ENCODE measurements at regions not wholly inside any gene's neighbourhood (a gene's known extent, or its start where the extent isn't known, plus 50 kb on each side); places are given as distances from the start of the nearest gene placed in this dataset.
"Not testable (repeated sequence)": the region's sequence is repeated elsewhere in the genome, so short reads cannot be mapped to it uniquely, and the experiment has no call there.

DNA sequence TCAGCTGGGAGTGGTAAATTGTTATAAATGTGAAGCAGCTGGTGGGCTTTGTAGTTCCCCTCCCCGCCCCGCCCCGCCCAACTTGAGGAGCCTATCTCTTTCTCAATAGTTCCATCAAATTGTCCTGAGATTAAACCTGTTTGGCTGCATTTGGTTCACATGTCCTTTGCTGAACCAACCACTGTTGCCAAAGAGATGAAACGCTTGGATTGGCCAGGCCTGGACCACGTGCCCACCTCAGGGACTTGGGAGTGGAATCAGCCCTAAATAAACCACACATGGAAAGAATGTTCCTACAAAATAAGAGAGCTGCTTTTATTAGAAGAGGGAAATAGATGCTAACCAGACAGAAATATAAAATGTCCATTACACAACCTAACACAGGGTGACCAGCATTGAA, 424.9 kb upstream of the KAZN start:
- H3K4me1 Mint-ChIP-seq (ENCODE audit: unreplicated experiment), result no peaks in the 10 kb centered on the region
- no peak overlapping the region for H3K4me3 Mint-ChIP-seq
- H3K9me3 Mint-ChIP-seq, result peaks cover 13% of the 10 kb centered on the region
- no peak overlapping the region for H3K27ac Mint-ChIP-seq
- TF ChIP-seq, protein P1, sequence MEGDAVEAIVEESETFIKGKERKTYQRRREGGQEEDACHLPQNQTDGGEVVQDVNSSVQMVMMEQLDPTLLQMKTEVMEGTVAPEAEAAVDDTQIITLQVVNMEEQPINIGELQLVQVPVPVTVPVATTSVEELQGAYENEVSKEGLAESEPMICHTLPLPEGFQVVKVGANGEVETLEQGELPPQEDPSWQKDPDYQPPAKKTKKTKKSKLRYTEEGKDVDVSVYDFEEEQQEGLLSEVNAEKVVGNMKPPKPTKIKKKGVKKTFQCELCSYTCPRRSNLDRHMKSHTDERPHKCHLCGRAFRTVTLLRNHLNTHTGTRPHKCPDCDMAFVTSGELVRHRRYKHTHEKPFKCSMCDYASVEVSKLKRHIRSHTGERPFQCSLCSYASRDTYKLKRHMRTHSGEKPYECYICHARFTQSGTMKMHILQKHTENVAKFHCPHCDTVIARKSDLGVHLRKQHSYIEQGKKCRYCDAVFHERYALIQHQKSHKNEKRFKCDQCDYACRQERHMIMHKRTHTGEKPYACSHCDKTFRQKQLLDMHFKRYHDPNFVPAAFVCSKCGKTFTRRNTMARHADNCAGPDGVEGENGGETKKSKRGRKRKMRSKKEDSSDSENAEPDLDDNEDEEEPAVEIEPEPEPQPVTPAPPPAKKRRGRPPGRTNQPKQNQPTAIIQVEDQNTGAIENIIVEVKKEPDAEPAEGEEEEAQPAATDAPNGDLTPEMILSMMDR (conservative IDR thresholded peaks at IDR 0.05), result no peak
- no peaks in the 10 kb centered on the region for H3K36me3 Mint-ChIP-seq
- peaks cover 17% of the 10 kb centered on the region for H3K27me3 Mint-ChIP-seq
- DNase-seq (ENCODE audit: extremely low spot score, unreplicated experiment), result no peak

DNA sequence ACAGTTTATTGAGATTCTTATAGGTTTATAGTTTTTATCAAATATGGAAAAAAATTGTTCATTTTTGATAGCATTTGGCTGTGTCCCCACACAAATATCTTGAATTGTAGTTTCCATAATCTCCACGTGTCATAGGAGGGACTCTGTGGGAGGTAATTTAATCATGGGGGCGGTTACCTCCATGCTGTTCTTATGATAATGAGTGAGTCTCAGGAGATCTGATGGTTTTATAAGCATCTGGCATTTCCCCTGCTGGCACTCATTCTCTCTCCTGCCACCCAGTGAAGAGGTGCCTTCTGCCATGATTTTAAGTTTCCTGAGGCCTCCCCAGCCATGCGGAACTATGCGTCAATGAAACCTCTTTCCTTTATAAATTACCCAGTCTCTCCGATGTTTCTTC, 420.6 kb upstream of the KAZN start:
- DNase-seq (ENCODE audit: extremely low spot score, unreplicated experiment); H3K9me3 Mint-ChIP-seq; H3K27ac Mint-ChIP-seq; H3K4me1 Mint-ChIP-seq (ENCODE audit: unreplicated experiment); H3K36me3 Mint-ChIP-seq; H3K4me3 Mint-ChIP-seq: not testable (repeated sequence)
- peaks cover 25% of the 10 kb centered on the region for H3K27me3 Mint-ChIP-seq

DNA sequence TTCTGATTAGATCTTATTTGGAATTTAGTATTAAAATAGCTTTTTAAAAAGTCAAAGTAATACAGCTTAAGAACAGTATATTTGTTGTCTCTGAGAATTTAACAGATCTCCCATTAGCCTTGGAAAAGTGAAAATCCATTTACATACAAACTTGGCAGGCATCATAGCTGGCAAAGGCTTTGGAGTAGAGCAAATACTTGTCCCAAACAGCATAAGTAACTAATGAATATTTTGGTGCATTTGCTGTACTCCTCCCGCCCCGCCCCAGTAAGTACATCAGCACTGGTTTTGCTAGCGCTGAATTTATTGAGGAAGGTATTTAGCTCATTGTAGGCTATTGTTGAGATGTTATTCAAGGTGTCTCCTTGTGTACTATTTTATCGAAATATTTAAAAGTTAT, 417.7 kb upstream of the KAZN start:
- Mint-ChIP-seq H3K27me3 (peaks cover 9% of the 10 kb centered on the region), H3K9me3 (peaks cover 2% of the 10 kb centered on the region), H3K27ac (no peak overlapping the region), H3K4me1 (ENCODE audit: unreplicated experiment) (no peaks in the 10 kb centered on the region), H3K4me3 (no peak overlapping the region), H3K36me3 (no peaks in the 10 kb centered on the region)
- TF ChIP-seq, protein P1 (conservative IDR thresholded peaks at IDR 0.05), result no peak
- no peak for DNase-seq (ENCODE audit: extremely low spot score, unreplicated experiment)

DNA sequence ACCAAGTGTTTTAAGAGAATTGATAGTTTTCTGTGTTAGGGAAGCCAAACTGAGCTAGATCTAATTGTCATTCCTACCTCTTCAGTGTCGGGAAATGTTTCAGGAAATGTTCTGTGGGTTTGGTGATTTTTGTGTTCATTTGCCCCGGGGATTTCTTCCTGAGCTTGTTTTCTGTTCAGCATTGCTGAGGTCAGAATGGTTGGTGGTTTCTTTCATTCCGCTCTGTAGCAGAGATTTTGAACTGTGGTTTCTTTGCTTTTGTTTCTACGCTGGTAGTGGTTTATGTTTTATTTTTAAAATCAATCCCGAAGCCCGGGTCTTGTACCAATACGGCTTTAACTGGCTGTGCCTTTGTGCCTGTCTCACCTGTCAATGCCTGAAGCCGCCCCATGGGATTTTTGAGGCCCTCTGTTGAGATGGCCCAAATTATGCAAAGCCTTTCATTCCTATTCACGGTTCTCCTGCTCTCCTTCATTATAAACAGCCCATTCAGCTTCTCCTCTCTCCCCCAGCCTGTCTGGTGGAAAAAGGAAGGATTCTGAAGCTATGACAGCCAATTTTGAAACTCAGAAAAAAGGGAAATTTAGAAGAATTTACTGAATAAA, 417.2 kb upstream of the KAZN start:
- Mint-ChIP-seq H3K27ac (no peak overlapping the region), H3K36me3 (no peaks in the 10 kb centered on the region), H3K4me3 (no peak overlapping the region), H3K27me3 (peaks cover 9% of the 10 kb centered on the region), H3K9me3 (peaks cover 4% of the 10 kb centered on the region), H3K4me1 (ENCODE audit: unreplicated experiment) (no peaks in the 10 kb centered on the region)
- TF ChIP-seq, protein P1 (conservative IDR thresholded peaks at IDR 0.05), result no peak
- no peak for DNase-seq (ENCODE audit: extremely low spot score, unreplicated experiment)

DNA sequence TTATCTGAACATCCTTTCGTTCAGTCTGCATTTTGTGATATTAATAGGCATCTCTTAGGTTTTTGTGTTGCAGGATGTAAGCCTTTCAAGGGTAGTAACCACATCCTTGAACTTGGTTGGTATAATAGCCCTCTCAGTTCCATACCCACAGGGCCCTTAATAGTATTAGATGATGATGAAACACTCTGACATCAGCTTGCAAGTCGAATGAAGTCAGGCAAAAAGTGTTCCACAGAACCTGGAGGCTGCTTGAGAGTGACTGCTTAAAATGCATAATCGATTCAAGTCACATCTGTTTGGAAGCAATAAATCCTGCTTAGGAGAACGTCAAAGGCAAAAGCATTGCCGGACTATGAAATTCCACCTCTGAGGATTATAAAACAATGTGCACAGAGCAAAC, 415.6 kb upstream of the KAZN start:
- no peak for DNase-seq (ENCODE audit: extremely low spot score, unreplicated experiment)
- peaks cover 12% of the 10 kb centered on the region for H3K27me3 Mint-ChIP-seq
- H3K27ac Mint-ChIP-seq, result no peak overlapping the region
- H3K36me3 Mint-ChIP-seq, result no peaks in the 10 kb centered on the region
- TF ChIP-seq, protein P1 (conservative IDR thresholded peaks at IDR 0.05), result no peak
- H3K9me3 Mint-ChIP-seq, result peaks cover 4% of the 10 kb centered on the region
- no peaks in the 10 kb centered on the region for H3K4me1 Mint-ChIP-seq (ENCODE audit: unreplicated experiment)
- no peak overlapping the region for H3K4me3 Mint-ChIP-seq

DNA sequence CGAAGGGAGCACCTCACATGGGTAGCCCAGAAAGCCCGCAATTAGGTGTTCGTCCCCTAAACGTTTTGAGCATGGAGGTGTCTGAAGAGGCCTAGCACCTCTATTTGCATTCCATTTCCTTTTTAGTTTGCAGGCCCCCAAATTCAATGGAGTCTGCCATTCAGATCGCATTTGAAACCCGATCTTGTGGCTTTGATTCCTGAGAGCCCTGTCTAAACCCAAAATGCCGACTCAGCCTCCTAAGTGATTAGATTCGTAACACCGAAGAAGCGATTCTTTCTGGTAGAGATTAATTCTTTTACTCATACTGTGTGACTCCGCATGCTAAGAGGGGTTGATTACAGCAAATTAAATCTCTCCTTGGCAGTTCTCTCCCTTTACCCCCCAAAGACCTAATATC, 415.2 kb upstream of the KAZN start:
- TF ChIP-seq, protein P1 (conservative IDR thresholded peaks at IDR 0.05), result no peak
- Mint-ChIP-seq H3K27ac (no peak overlapping the region), H3K9me3 (peaks cover 4% of the 10 kb centered on the region), H3K36me3 (no peaks in the 10 kb centered on the region), H3K4me1 (ENCODE audit: unreplicated experiment) (no peaks in the 10 kb centered on the region), H3K27me3 (peaks cover 12% of the 10 kb centered on the region), H3K4me3 (no peak overlapping the region)
- DNase-seq (ENCODE audit: extremely low spot score, unreplicated experiment), result no peak

All from type B pancreatic cell (in vitro differentiated cells).